Liver (tissue), 8 donors: ENCODE measurements at regions not wholly inside any gene's neighbourhood (a gene's known extent, or its start where the extent isn't known, plus 50 kb on each side); places are given as distances from the start of the nearest gene placed in this dataset.
"Not testable (repeated sequence)": the region's sequence is repeated elsewhere in the genome, so short reads cannot be mapped to it uniquely, and the experiment has no call there.

Experiments used
- DNase-seq: peaks from one replicate; pipeline ENCODE4 v3.0.0-alpha.2; 2017; ENCODE audit warnings: low spot score
- H3K27ac ChIP-seq, 2 donors: one replicate each; pipeline ENCODE4 v1.7.0; 2013; ENCODE audit warnings: inconsistent platforms in 2 of 2, low read length in 2 of 2, control low read depth in 1 of 2, low read depth in 1 of 2, mild to moderate bottlenecking in 1 of 2
- H3K27me3 ChIP-seq, 4 donors: one replicate each; pipeline versions ENCODE4 v1.6.1 to v1.7.0; 2013; ENCODE audit warnings: low read length in 3 of 4, inconsistent platforms in 1 of 4, mild to moderate bottlenecking in 1 of 4, moderate library complexity in 1 of 4; ENCODE audit not compliant: control insufficient read depth in 4 of 4, insufficient read depth in 4 of 4
- H3K36me3 ChIP-seq, 4 donors: one replicate each; pipeline versions ENCODE4 v1.6.1 to v1.7.0; 2013; ENCODE audit warnings: low read length in 3 of 4, mild to moderate bottlenecking in 3 of 4, low read depth in 1 of 4, moderate library complexity in 1 of 4; ENCODE audit not compliant: control insufficient read depth in 4 of 4, insufficient read depth in 3 of 4
- H3K4me1 ChIP-seq, 4 donors: one replicate each; pipeline versions ENCODE4 v1.6.1 to v1.7.0; 2013; ENCODE audit warnings: low read length in 3 of 4, mild to moderate bottlenecking in 3 of 4, moderate library complexity in 1 of 4; ENCODE audit not compliant: control insufficient read depth in 4 of 4, insufficient read depth in 4 of 4
- H3K4me3 ChIP-seq, 3 donors: one replicate each; pipeline versions ENCODE4 v1.6.1 to v1.7.0; 2013; ENCODE audit warnings: low read length in 3 of 3, control low read depth in 1 of 3, low read depth in 1 of 3, mild to moderate bottlenecking in 1 of 3
- H3K9ac ChIP-seq, 2 donors: one replicate each; pipeline ENCODE4 v1.7.0; 2013; ENCODE audit warnings: low read length in 2 of 2, mild to moderate bottlenecking in 2 of 2, moderate library complexity in 2 of 2, control low read depth in 1 of 2, low read depth in 1 of 2
- H3K9me3 ChIP-seq, 4 donors: one replicate each; pipeline versions ENCODE4 v1.6.1 to v1.7.0; 2013; ENCODE audit warnings: low read length in 3 of 4; ENCODE audit not compliant: control insufficient read depth in 4 of 4
- ATF3 ChIP-seq: IDR thresholded peaks from 2 replicates; pipeline ENCODE4 v1.6.1; 2016; ENCODE audit warnings: antibody characterized with exemption
- CTCF ChIP-seq: fragments of 150-350 bp; IDR thresholded peaks from 2 replicates; pipeline ENCODE4 v1.5.1; 2017; ENCODE audit warnings: improper control_type of control experiment, low read depth, low read length; ENCODE audit not compliant: missing input control
- EGR1 ChIP-seq, 2 donors: IDR thresholded peaks; 2 replicates each; pipeline ENCODE4 v1.6.1; 2016 to 2018; ENCODE audit warnings: antibody characterized with exemption in 2 of 2, low read depth in 2 of 2
- FOXA2 ChIP-seq: IDR thresholded peaks from 2 replicates; pipeline ENCODE4 v1.6.1; 2016; ENCODE audit warnings: antibody characterized with exemption
- GABPA ChIP-seq, 2 donors: IDR thresholded peaks in 1 of 2; conservative IDR thresholded peaks in 1 of 2; 2 replicates each; pipeline ENCODE4 v1.6.1; 2016; ENCODE audit warnings: antibody characterized with exemption in 2 of 2, mild to moderate bottlenecking in 1 of 2, moderate library complexity in 1 of 2
- HNF4A ChIP-seq, 2 donors: conservative IDR thresholded peaks; 2 replicates each; pipeline ENCODE4 v1.6.1; 2016; ENCODE audit warnings: antibody characterized with exemption in 2 of 2, mild to moderate bottlenecking in 2 of 2
- HNF4G ChIP-seq: IDR thresholded peaks from 2 replicates; pipeline ENCODE4 v1.6.1; 2016; ENCODE audit warnings: antibody characterized with exemption
- JUND ChIP-seq, 2 donors: IDR thresholded peaks; 2 replicates each; pipeline ENCODE4 v1.6.1; 2016; ENCODE audit warnings: antibody characterized with exemption in 2 of 2
- MAX ChIP-seq: IDR thresholded peaks from 2 replicates; pipeline ENCODE4 v1.6.1; 2016; ENCODE audit warnings: antibody characterized with exemption
- NR2F2 ChIP-seq: IDR thresholded peaks from 2 replicates; pipeline ENCODE4 v1.6.1; 2016; ENCODE audit warnings: antibody characterized with exemption
- RAD21 ChIP-seq, 2 donors: IDR thresholded peaks; 2 replicates each; pipeline ENCODE4 v1.6.1; 2016; ENCODE audit warnings: antibody characterized with exemption in 2 of 2, mild to moderate bottlenecking in 2 of 2
- REST ChIP-seq: IDR thresholded peaks from 2 replicates; pipeline ENCODE4 v1.6.1; 2016; ENCODE audit warnings: antibody characterized with exemption, mild to moderate bottlenecking
- RXRA ChIP-seq, 2 donors: IDR thresholded peaks; 2 replicates each; pipeline ENCODE4 v1.6.1; 2017 to 2018; ENCODE audit warnings: antibody characterized with exemption in 2 of 2, mild to moderate bottlenecking in 1 of 2
- SP1 ChIP-seq: IDR thresholded peaks from 2 replicates; pipeline ENCODE4 v1.6.1; 2018; ENCODE audit warnings: antibody characterized with exemption, mild to moderate bottlenecking
- YY1 ChIP-seq: IDR thresholded peaks from 2 replicates; pipeline ENCODE4 v1.6.1; 2016; ENCODE audit warnings: antibody characterized with exemption, mild to moderate bottlenecking
- ZBTB33 ChIP-seq: IDR thresholded peaks from 2 replicates; pipeline ENCODE4 v1.6.1; 2016; ENCODE audit warnings: antibody characterized with exemption
- WGBS: extraction: QIAGEN DNeasy Blood & Tissue Kit; methylation state at CpG from one replicate; pipeline ENCODE4 v1.1.7; 2013; 5-methylcytosine and 5-hydroxymethylcytosine counted together
- donor health status: healthy.
- donor health status: healthy.
- donor health status: healthy.
- donor health status: healthy.
- donor health status: healthy.

- not testable (repeated sequence) for H3K27me3 ChIP-seq, H3K36me3 ChIP-seq, H3K4me1 ChIP-seq, H3K4me3 ChIP-seq, H3K27ac ChIP-seq, H3K9me3 ChIP-seq, H3K9ac ChIP-seq, DNase-seq
- WGBS: 84% methylated on average over 23 of the region's 23 CpGs
These were observed 203.2 kb downstream of the SNCAIP start for GRCh38 chr5:122515210-122515609.

GRCh38 chr5:122515709-122516431 is 203.8 kb downstream of the SNCAIP start:
- no peaks in the 10 kb centered on the region for H3K9me3 ChIP-seq
- no peaks in the 10 kb centered on the region for H3K27me3 ChIP-seq
- H3K4me3 ChIP-seq: no peak overlapping the region
- TF ChIP-seq SP1 (no peak), HNF4G (no peak), FOXA2 (peak; percentile 53), NR2F2 (no peak), CTCF (peak; percentile 84), GABPA (IDR thresholded peaks at IDR 0.05 in 1 of 2, conservative IDR thresholded peaks at IDR 0.05 in 1 of 2) (no peak), JUND (IDR thresholded peaks at IDR 0.05) (no peak), REST (no peak), RXRA (IDR thresholded peaks at IDR 0.05) (peak in 1 of 2 donors; percentile 19), YY1 (no peak), EGR1 (IDR thresholded peaks at IDR 0.05; ENCODE audit: low read depth in 2 of 2) (no peak), MAX (no peak), ZBTB33 (no peak), ATF3 (no peak), HNF4A (conservative IDR thresholded peaks at IDR 0.05) (peak in 1 of 2 donors; percentile 9), RAD21 (IDR thresholded peaks at IDR 0.05) (peak; percentile 96 to 97)
- H3K27ac ChIP-seq: no peak overlapping the region
- H3K36me3 ChIP-seq: no peaks in the 10 kb centered on the region
- no peak overlapping the region for H3K9ac ChIP-seq
- WGBS: 38% methylated on average over 6 of the region's 6 CpGs
- peaks cover 0 to 3% (median 0%) of the 10 kb centered on the region in 4 donors for H3K4me1 ChIP-seq
- DNase-seq: no peak
